Ovary (tissue), 3 donors: ENCODE measurements at regions not wholly inside any gene's neighbourhood (a gene's known extent, or its start where the extent isn't known, plus 50 kb on each side); places are given as distances from the start of the nearest gene placed in this dataset.

Experiments
- CTCF ChIP-seq, 3 donors: fragments of 450-650 bp in 2 of 3; fragments of 200-600 bp in 1 of 3; IDR thresholded peaks; one replicate each; pipeline versions ENCODE4 v1.5.1 to v1.8.0; 2016 to 2022; ENCODE audit warnings: antibody characterized with exemption in 3 of 3, mild to moderate bottlenecking in 1 of 3
- POLR2A ChIP-seq: fragments of 450-650 bp; IDR thresholded peaks from one replicate; pipeline ENCODE4 v1.6.1; 2017; ENCODE audit warnings: antibody characterized with exemption, mild to moderate bottlenecking, moderate library complexity
- donor health status: DM: no; HTN: no; CAD: no.

DNA sequence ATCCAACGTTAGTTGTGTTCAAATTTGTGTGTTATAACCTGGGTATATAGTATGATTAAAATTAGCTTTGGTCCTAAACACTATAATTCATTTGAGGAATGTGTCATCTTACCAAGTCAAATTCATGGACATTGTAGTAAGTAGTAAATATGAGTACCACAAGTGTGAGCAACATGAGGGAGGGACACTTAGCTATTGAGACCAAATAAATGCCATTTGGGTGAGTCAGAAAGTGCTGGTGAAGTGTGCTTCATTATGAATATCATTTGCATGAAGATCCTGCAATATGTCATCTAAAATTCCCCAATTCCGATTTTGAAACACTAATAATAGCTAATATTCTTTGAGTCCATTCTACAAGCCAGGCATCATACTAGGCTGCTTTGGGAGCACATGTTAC, 336.7 kb upstream of the KIF2A start:
- TF ChIP-seq POLR2A: no peak
- no peak for TF ChIP-seq CTCF (IDR thresholded peaks at IDR 0.05)
